Activated effector memory CD4-positive, alpha-beta T cell treated with anti-CD3 and anti-CD28 coated beads, Interleukin-2, amount 50 U/mL, for 16 hours (primary cell): ENCODE measurements at regions not wholly inside any gene's neighbourhood (a gene's known extent, or its start where the extent isn't known, plus 50 kb on each side); places are given as distances from the start of the nearest gene placed in this dataset.

Source experiments
- DNase-seq: peaks from one replicate; pipeline ENCODE4 v3.0.0-alpha.2; 2020

- DNase-seq, result no peak
Measured at GRCh38 chr7:25895792-25896171, 256.2 kb upstream of the NFE2L3 start.

GRCh38 chr7:25897261-25897782 is 254.7 kb upstream of the NFE2L3 start:
- no peak for DNase-seq

- no peak for DNase-seq
Measured at GRCh38 chr7:25900245-25900644, 251.8 kb upstream of the NFE2L3 start.

- DNase-seq, result no peak
Measured at GRCh38 chr7:25900877-25901276, 251.1 kb upstream of the NFE2L3 start.

GRCh38 chr7:25901658-25902057 is 250.3 kb upstream of the NFE2L3 start:
- no peak for DNase-seq

GRCh38 chr7:25906003-25906402 is 246.0 kb upstream of the NFE2L3 start:
- DNase-seq, result no peak

- DNase-seq, result no peak
Measured at GRCh38 chr7:25906760-25907159, 245.2 kb upstream of the NFE2L3 start.

GRCh38 chr7:25907214-25907613 is 244.8 kb upstream of the NFE2L3 start:
- no peak for DNase-seq

- DNase-seq, result no peak
Measured at GRCh38 chr7:25907731-25908130, 244.3 kb upstream of the NFE2L3 start.

- DNase-seq, result no peak
Measured at GRCh38 chr7:25908154-25908949, 243.6 kb upstream of the NFE2L3 start.

- DNase-seq, result no peak
Measured at GRCh38 chr7:25911738-25912607, 240.0 kb upstream of the NFE2L3 start.

GRCh38 chr7:25913598-25914224 is 238.3 kb upstream of the NFE2L3 start:
- no peak for DNase-seq

GRCh38 chr7:25918731-25919130 is 233.3 kb upstream of the NFE2L3 start:
- no peak for DNase-seq

- DNase-seq, result no peak
Measured at GRCh38 chr7:25922296-25922695, 229.7 kb upstream of the NFE2L3 start.

GRCh38 chr7:25923741-25924460 is 228.1 kb upstream of the NFE2L3 start:
- DNase-seq, result no peak

- DNase-seq, result no peak
Measured at GRCh38 chr7:25926009-25926408, 226.0 kb upstream of the NFE2L3 start.

- DNase-seq, result no peak
Measured at GRCh38 chr7:25926451-25926850, 225.5 kb upstream of the NFE2L3 start.

- no peak for DNase-seq
Measured at GRCh38 chr7:25926891-25927625, 224.9 kb upstream of the NFE2L3 start.

GRCh38 chr7:25927626-25927978 is 224.4 kb upstream of the NFE2L3 start:
- no peak for DNase-seq

- no peak for DNase-seq
Measured at GRCh38 chr7:25928549-25929330, 223.3 kb upstream of the NFE2L3 start.

GRCh38 chr7:25929448-25929847 is 222.6 kb upstream of the NFE2L3 start:
- DNase-seq, result no peak
